GM20000 (cell line): ENCODE measurements at regions not wholly inside any gene's neighbourhood (a gene's known extent, or its start where the extent isn't known, plus 50 kb on each side); places are given as distances from the start of the nearest gene placed in this dataset.

Experiments used
- DNase-seq: peaks from one replicate; pipeline ENCODE4 v3.0.0; 2012; ENCODE audit warnings: low spot score
- CTCF ChIP-seq: IDR thresholded peaks from 2 replicates; pipeline ENCODE4 v1.5.1; 2012; ENCODE audit warnings: mild to moderate bottlenecking, control low read depth; ENCODE audit errors: extremely low read depth, missing control alignments

- no peak for DNase-seq
- no peak for TF ChIP-seq CTCF
Observed at GRCh38 chr6:93943661-93944060, 524.3 kb upstream of the EPHA7 start.

DNA sequence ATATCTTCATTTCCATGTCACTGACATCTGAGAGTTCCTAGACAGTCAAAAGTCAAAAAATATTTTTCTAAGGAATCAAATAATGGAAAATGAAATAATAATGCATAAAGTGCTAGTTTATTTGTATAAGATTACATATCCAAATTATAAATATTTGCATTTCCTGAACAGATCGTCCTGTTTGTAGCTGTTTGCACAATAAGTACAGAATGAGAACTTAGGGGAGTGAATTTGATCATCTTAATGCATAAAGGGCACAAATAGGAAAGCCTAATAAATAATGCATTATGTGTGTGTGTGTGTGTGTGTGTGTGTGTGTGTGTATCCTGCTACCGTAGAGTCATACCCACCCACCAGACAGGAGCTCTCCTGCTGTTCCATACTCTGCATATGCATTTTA, 521.0 kb upstream of the EPHA7 start:
- no peak for DNase-seq
- no peak for TF ChIP-seq CTCF

- DNase-seq = no peak
Observed at GRCh38 chr6:93932175-93932574, 512.8 kb upstream of the EPHA7 start.

GRCh38 chr6:93927731-93928130, 508.4 kb upstream of the EPHA7 start:
- no peak for DNase-seq
- no peak for TF ChIP-seq CTCF

More at GRCh38 chr6:93932175-93932574, 512.8 kb upstream of the EPHA7 start:
- TF ChIP-seq CTCF = no peak

DNA sequence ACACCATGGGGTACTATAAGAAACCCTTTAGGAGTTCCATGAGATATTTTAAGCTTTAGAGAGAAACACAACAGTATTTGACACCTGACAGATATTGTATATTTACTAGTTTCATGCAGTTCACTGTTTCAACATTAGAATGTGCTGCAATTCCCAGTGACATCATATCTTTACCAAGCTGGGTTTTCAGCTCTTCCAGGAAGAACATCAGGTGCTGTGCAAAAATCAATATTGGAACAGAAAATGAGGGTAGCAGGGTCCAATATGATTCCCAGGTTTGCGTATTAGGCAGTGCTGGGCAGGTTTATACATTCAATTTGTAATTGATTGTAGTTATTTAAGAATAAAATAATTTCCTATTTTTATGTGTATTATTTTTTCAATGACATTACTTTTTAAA, 500.0 kb upstream of the EPHA7 start:
- DNase-seq = no peak
- TF ChIP-seq CTCF = no peak

DNA sequence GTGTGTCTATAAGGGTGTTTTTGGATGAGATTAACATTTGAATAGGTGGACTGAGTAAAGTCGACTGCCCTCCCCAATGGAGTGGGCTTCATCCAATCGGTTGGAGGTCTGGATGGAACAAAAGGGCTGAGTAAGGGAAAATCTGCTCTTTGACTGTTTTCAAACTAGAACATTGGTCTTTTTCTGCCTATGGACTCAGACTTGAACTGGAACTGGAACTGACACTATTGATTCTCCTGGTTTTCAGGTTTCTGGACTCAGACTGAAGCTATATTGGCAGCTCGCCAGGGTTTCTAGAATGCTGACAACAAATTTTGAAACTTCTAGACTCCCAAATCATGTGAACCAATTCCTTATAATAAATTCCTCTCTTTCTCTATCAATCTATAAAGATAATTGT, 498.9 kb upstream of the EPHA7 start:
- no peak for TF ChIP-seq CTCF
- no peak for DNase-seq

GRCh38 chr6:93917216-93917615, 497.9 kb upstream of the EPHA7 start:
- no peak for DNase-seq

More at GRCh38 chr6:93917216-93917615, 497.9 kb upstream of the EPHA7 start:
- no peak for TF ChIP-seq CTCF
